HG03342 (cell line): ENCODE measurements at regions not wholly inside any gene's neighbourhood (a gene's known extent, or its start where the extent isn't known, plus 50 kb on each side); places are given as distances from the start of the nearest gene placed in this dataset.

Source experiments
- ATAC-seq: cut with Tn5 transposase; IDR thresholded peaks from one replicate; pipeline ENCODE4 v1.9.1; 2021; ENCODE audit warnings: mild to moderate bottlenecking, moderate library complexity; ENCODE audit not compliant: unreplicated experiment

DNA sequence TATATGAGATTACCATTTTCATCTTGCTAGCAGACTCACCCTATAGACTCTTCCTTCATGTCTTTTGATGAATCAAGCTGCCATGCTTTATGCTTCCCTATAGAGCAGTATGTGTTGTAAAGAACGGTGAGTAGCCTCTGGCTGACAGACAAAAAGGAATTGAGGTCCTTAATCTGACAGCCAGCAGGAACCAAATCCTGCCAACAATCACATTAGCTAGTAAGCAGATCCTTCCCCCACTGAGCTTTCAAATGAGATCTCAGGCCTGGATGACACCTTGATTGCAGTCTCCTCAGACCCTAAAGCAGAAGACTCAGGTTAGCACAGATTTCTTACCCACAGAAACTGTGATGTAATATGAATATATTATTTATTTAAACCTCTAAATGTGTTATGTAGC lies 577.0 kb downstream of the CDH11 start:
- ATAC-seq, result no peak

DNA sequence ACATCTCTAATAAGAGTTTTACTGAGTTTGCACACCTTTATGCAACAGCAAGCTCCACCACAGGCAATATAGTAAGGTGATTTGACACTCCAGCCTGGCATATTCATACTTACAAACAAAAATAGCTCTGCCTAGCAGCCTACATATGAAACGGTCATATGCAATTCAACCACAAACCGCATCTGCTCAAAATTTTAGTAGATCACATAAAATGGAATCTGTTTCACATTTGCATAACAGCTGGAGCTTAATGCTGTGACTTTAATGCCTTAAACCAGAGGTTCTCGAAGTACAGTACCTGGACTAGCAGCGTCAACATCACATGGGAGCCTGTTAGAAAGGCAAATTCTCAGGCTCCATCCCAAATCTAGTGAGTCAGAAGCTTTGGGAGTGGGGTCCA lies 578.4 kb downstream of the CDH11 start:
- ATAC-seq, result no peak

- no peak for ATAC-seq
Observed at GRCh38 chr16:64543031-64543430, 578.8 kb downstream of the CDH11 start.

GRCh38 chr16:64542152-64542551 lies 579.7 kb downstream of the CDH11 start:
- ATAC-seq, result no peak

- no peak for ATAC-seq
Observed at GRCh38 chr16:64541621-64542020, 580.2 kb downstream of the CDH11 start.

DNA sequence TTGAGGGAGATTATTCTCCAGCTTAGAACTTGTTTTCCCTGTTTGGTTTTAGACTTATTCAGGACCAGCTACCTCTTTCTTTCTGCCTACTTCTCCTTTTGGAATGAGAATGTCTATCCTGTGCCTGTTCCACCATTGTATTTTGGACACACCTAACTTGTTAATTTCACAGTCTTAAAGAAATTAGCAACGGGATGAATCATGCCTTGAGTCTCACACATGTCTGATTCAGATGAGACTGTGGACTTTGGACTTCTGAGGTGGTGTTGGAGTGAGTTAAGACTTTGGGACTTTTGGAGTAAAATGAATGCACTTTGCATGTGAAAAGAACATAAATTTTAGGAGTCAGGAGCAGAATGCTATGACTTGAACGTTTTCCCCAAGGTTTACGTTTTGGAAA lies 581.4 kb downstream of the CDH11 start:
- no peak for ATAC-seq

DNA sequence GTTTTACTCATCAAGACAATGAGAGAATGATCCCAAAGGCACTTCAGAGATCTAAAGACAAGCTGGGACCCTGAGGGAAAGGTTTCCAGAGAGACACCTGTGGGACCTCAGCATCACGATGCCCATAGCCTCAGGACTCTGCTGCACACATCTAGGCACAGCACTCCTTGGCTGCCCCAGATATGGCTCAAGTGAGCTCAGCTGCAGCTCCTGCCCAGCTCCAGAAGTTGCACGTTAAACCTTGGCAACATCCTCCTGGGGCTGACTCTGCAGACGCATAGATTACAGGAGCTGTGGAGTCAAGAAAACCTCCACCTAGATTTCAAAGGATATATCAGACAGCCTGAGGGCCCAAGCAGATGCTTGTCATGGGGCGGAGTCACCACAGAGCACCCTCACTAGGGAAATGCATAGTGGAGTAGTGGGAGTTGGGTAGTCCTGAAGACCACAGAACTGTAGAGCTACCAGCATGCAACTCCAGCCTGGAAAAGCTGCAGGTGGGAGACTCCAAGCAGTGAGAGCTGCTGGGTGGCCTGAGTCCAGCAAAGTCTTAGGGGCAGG lies 582.0 kb downstream of the CDH11 start:
- no peak for ATAC-seq

DNA sequence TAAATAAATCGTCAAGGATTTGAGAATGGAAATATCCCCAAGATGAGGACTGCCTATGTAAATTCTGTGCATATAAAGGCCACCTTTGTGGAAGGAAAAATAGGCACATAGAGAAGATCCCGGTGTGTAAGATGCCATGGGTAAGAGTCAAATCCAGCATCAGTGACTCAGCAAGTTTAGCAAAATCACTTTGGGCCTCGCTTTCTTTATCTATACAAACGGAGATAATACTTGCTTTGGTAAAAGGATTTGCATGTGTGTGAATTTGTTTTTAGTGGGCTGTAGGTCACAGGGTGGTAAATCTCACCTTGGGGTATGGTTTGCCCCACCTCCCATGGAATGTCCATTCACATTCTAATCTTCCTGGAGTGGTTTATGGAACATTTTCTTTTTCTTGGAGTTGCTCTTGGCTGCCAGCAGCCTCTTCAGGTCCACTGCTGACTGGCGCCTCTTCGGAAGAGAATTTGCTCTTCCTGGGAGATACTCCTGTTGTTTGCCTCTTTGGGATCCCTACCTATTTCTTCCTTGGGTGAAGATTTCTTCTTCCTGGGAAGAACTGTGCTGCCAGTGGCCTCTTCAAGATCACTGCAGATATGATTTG lies 587.6 kb downstream of the CDH11 start:
- ATAC-seq, result no peak

DNA sequence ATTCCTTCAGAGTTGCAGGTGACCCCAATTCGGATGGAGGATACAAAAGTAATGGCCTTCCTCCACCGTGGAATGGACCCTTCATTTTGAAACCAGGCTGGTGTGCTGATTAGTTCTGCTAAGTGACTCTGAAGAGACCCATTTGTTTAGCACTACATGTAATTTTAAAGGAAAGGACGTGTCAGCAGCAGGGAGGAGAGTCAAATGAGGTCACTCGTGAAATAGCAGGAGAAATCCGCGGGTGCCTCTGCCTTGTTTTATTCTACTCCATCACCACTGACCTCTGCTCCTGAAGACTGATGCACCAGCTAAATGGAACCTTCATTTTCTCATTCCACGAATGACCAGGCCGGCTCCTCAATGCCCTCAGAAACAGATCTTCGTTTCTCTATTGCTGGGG lies 589.2 kb downstream of the CDH11 start:
- no peak for ATAC-seq

- ATAC-seq, result no peak
Observed at GRCh38 chr16:64532117-64532516, 589.7 kb downstream of the CDH11 start.

GRCh38 chr16:64531401-64531800 lies 590.5 kb downstream of the CDH11 start:
- no peak for ATAC-seq

- ATAC-seq, result no peak
Observed at GRCh38 chr16:64522548-64522947, 599.3 kb downstream of the CDH11 start.

DNA sequence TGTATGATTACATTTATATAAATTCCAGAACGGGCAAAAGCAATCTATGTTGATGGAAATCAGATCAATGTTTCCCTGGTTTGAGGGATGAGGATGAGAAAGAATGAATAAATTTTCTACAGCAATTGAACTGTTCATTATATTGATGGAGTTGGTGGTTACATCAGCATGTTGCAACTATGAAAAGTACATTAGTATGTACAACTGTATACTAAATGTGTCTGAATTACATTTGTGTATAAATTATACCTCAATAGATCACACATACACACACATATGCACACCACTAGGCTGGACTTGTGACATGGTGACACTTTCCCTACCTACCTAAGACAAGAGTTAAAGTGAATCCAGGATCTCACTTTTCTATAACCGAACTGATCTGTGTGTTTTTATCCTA lies 608.0 kb downstream of the CDH11 start:
- no peak for ATAC-seq

DNA sequence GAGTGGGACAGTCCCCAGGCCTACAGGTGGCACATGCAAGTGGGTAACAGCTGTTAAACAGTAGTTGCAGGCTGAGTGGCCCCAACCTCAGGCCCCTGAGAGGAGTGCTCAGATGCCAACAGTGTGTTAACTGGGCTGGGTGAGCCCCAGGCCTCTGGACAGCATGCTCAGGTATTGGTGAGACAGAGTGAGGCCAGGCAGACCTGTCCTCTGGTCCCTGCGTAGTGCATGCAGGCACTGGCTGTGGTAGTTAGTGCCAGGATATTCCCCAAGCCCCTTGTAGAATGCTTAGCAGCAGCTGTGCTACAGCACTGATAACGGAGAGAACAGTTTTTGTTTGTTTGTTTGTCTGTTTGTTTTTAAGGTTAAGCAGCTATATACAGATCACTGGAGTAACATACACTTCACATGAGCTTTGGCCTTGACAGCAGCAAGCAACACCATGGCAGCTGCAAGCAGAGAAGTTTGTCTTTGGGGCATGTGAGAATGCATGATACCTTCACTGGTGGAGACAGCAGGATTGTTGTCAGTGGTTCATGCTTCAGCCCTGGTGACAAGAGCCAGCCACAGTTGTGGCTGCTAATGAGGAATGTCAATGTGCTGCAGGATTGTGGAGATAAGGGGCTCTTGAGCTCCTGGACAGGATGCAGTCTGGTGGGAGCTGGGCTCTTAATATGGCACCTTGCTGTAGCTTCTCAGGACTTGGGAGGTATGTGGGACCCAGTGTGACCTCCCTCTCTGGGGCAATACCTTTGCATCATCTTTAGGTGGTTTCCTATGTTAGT lies 614.4 kb downstream of the CDH11 start:
- ATAC-seq, result no peak

- ATAC-seq, result no peak
Observed at GRCh38 chr16:64499211-64499610, 622.7 kb downstream of the CDH11 start.

DNA sequence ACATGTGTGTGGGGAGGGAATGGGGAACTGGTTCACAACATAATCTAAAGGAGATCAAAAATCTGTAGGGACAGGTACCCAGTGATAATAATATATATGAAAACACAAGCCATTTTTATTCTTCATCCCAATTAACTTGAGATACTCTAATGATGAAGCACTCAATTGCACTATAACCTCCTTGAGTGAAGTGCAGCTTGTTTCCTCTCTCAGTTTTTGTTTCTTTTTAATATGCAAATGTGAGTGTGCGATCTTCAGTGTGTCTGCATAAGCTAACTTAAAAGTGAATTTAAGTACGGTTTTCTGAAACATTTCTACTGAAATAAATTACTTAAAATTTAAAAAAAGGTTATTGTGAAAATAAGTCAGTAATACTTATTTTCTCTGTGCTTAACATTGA lies 623.5 kb downstream of the CDH11 start:
- no peak for ATAC-seq

DNA sequence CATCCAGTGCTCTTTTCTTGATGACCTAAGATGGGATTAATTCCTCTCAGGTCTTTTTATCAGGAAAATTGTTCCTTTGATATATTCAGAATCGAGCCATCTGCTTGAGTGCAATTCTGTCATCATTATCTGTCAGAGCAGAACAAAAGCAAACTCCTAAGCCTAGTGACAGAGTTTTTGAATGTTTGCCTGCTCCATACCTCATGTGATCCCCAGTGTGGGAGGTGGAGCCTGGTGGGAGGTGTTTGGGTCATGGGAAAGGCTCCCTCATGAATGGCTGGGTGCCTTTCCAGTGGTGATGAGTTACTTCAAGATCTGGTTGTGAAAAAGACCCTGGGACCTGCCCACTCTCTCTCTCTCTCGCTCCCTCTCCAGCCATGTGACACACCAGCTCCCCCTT lies 628.2 kb downstream of the CDH11 start:
- no peak for ATAC-seq

GRCh38 chr16:64489449-64489848 lies 632.4 kb downstream of the CDH11 start:
- ATAC-seq, result no peak

DNA sequence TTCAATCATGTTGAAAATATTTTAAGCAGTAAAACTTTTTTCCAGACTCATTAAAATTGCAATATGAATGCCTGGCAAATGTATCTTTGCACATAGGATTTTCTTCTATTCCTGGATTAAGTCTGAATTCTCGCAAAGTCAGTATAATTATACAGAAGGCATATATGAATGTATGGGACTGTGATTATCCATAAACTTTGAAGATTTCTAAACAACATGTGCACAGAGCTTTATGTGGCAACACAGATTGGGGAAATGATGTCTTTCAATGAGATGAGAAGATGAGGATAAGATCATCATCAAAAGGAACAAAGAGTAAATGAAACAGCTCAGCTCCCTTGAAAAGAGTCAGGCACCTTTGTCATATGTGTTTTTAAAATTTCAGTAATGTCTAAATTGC lies 635.3 kb downstream of the CDH11 start:
- no peak for ATAC-seq

- ATAC-seq, result no peak
Observed at GRCh38 chr16:64481497-64481896, 640.4 kb downstream of the CDH11 start.

DNA sequence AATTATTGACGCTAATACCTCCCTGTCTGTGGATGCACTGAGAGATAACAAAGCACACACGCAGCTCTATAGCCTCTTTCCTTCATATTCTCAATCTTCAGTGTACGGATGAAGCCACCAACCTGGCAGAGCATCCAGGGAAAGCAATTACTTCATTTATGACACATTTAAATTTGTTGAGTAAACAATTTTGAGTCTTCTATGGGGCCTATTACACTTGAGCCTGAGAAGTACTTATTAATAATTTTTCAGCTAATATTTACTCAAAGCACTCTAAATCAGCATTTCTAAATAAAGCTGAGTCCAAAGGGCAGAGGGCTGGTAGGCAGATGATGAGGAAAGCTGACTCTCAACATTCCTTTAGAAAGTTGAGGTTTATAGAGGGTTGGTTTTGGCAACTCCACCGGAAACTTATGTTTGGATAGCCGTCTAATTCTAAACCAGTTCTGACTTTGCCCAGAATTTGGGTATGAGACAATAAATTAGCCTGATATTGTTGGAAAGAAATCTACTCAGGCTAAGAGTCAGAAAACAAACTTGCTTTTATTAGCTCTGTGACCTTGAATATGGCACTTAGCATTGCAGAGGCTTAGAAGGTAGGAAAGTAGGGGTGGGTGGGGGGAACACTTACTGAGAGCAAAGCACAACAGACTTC lies 643.5 kb downstream of the CDH11 start:
- no peak for ATAC-seq
